ENCODE measurements at regions not wholly inside any gene's neighbourhood (a gene's known extent, or its start where the extent isn't known, plus 50 kb on each side); places are given as distances from the start of the nearest gene placed in this dataset.

DNA sequence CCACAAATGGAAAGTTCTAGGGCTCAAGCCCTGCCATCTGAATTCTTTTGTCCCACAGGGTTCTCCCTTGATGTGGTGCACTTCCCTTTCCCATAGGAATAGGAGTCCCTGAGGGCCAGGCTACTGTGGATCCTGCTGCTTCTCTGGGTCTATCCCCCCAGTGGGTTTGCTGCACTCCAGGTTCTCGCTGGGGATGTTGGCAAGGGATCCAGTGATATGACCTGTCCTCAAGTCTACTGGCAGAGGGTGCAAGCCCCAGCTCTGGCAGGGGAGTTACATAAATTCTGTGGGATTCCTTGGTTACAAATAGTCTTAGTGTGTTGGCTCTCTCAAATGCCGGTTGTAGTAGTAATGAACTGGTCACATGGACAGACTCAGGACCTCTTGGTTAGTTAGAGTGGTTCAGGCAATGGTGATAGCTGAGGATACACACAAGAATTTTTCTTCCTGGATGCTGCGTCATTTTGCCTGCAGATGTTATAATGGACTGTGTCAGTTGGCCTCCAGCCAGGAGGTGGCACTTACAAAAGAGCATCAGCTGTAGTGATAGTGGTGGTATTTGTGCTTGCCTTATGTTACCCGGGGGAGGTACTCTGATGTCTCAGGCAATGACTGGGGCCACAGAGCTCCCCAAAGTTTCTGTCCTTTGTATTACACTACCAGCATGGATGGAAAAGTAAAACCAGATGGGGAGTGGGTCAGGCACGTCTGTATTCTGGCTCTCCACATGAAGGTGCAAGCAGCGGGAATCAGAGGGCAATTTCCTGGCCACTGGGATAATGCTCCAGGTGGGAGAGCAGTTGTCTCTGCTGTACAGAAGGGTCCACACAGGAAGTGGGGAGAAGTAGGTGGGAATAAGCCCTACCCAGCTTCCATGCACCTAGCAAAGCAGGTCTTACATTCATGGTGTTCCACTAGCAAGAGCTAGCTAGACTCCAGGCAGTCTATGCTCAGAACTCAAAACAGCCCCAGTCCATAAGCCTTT, 267.9 kb downstream of the SOX11 start:
- Histone ChIP-seq H3K9me3 (ENCODE audit: control insufficient read depth in 3 of 3, low read length in 3 of 3) (no peaks in the 10 kb centered on the region), H3K27me3 (ENCODE audit: control insufficient read depth in 3 of 3, insufficient read depth in 3 of 3, low read length in 3 of 3) (no peaks in the 10 kb centered on the region), H3K27ac (ENCODE audit: low read depth, low read length) (no peak overlapping the region), H3K4me3 (ENCODE audit: low read length in 3 of 3) (no peak overlapping the region), H3K9ac (ENCODE audit: low read depth in 1 of 3, low read length in 3 of 3) (no peak overlapping the region), H3K4me1 (ENCODE audit: control insufficient read depth in 3 of 3, insufficient read depth in 3 of 3, low read length in 3 of 3) (no peaks in the 10 kb centered on the region), H3K36me3 (ENCODE audit: control insufficient read depth in 3 of 3, insufficient read depth in 3 of 3, low read length in 3 of 3) (no peaks in the 10 kb centered on the region)

DNA sequence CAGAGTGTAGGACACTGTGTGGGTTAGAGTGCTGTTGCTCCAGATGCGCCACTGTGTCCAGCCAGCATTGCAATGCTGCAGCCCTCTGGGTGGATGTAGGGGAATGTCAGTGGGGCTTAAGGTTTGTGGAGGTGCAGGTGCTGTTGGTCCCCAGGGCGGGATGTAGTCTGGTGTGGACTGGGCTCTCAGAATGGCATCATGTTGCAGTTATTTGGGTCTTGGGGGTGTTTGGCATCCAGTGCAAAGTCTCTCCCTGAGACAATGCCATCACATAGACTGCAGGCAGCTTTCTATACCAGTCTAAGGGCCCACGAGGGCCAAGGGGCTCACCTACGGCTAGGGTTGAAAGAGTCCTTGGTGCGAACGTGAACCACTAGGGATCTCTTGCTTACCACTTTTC, 275.3 kb downstream of the SOX11 start:
- Histone ChIP-seq H3K4me3 (ENCODE audit: low read length in 3 of 3) (no peak overlapping the region), H3K36me3 (ENCODE audit: control insufficient read depth in 3 of 3, insufficient read depth in 3 of 3, low read length in 3 of 3) (no peaks in the 10 kb centered on the region), H3K27me3 (ENCODE audit: control insufficient read depth in 3 of 3, insufficient read depth in 3 of 3, low read length in 3 of 3) (peaks cover 0 to 2% (median 0%) of the 10 kb centered on the region in 3 donors), H3K4me1 (ENCODE audit: control insufficient read depth in 3 of 3, insufficient read depth in 3 of 3, low read length in 3 of 3) (no peaks in the 10 kb centered on the region), H3K9ac (ENCODE audit: low read depth in 1 of 3, low read length in 3 of 3) (no peak overlapping the region), H3K9me3 (ENCODE audit: control insufficient read depth in 3 of 3, low read length in 3 of 3) (no peaks in the 10 kb centered on the region), H3K27ac (ENCODE audit: low read depth, low read length) (no peak overlapping the region)

DNA sequence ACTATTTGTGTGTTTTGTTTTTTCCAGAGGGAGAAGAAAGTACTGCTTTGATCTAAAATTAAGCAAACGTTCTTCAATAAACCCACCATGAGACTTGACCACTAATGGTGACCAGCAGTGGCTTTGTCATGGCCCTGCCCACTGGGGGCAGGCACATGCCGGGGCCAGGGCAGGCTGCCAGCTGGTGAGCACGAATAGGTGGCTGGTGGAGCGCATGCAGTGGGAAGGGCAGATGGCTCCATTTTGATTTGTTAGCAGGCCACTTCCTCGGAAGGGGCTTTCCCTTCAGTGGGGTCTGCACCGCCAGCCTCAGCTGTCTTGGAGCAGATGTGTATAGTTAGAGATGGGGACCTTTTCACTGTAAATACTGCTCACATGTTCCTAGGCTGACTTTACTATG, 277.1 kb downstream of the SOX11 start:
- H3K4me3 ChIP-seq (ENCODE audit: low read length in 3 of 3) = no peak overlapping the region
- no peak overlapping the region for H3K9ac ChIP-seq (ENCODE audit: low read depth in 1 of 3, low read length in 3 of 3)
- H3K4me1 ChIP-seq (ENCODE audit: control insufficient read depth in 3 of 3, insufficient read depth in 3 of 3, low read length in 3 of 3) = no peaks in the 10 kb centered on the region
- H3K27me3 ChIP-seq (ENCODE audit: control insufficient read depth in 3 of 3, insufficient read depth in 3 of 3, low read length in 3 of 3) = peaks cover 0 to 2% (median 0%) of the 10 kb centered on the region in 3 donors
- H3K36me3 ChIP-seq (ENCODE audit: control insufficient read depth in 3 of 3, insufficient read depth in 3 of 3, low read length in 3 of 3) = no peaks in the 10 kb centered on the region
- H3K9me3 ChIP-seq (ENCODE audit: control insufficient read depth in 3 of 3, low read length in 3 of 3) = no peaks in the 10 kb centered on the region
- no peak overlapping the region for H3K27ac ChIP-seq (ENCODE audit: low read depth, low read length)

DNA sequence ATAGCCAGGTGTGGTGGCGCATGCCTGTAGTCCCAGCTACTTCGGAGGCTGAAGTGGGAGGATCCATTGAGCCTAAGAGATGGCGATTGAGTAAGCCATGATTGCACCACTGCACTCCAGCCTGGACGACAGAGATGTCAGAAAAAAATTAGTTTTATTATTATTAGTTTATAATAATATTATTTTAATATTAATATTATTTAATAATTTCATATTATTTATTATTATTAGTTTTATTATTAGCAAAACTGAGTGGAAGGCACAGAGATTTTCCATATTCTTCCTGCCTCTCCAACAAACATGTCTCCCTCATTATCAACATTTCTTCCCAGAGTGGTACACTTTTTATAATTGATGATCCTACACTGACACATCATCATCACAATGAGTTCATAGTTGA, 278.2 kb downstream of the SOX11 start:
- Histone ChIP-seq H3K4me1 (ENCODE audit: control insufficient read depth in 3 of 3, insufficient read depth in 3 of 3, low read length in 3 of 3) (no peaks in the 10 kb centered on the region), H3K36me3 (ENCODE audit: control insufficient read depth in 3 of 3, insufficient read depth in 3 of 3, low read length in 3 of 3) (no peaks in the 10 kb centered on the region), H3K9me3 (ENCODE audit: control insufficient read depth in 3 of 3, low read length in 3 of 3) (no peaks in the 10 kb centered on the region), H3K27me3 (ENCODE audit: control insufficient read depth in 3 of 3, insufficient read depth in 3 of 3, low read length in 3 of 3) (peaks cover 0 to 2% (median 0%) of the 10 kb centered on the region in 3 donors), H3K4me3 (ENCODE audit: low read length in 3 of 3) (no peak overlapping the region), H3K9ac (ENCODE audit: low read depth in 1 of 3, low read length in 3 of 3) (no peak overlapping the region), H3K27ac (ENCODE audit: low read depth, low read length) (no peak overlapping the region)

DNA sequence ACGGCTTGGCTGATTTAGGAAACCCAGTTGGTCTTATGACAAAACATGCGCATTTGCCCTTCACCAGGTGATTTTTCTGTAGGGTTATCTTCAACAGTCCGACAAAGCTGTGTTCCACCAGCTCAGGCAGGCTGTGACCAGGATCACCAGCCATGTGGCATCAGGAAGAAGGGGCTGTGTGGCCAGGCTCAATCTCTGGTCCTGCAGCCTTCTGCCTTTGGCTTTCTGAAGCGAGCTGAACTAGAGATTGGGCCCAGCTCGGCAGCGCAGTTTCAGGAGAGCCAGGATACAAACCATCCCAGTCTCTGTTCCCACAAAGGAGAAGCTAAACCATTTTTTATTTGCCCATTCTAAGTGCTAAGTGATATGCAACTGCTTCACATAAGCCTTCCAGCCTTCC, 282.3 kb downstream of the SOX11 start:
- Histone ChIP-seq H3K27ac (ENCODE audit: low read depth, low read length) (no peak overlapping the region), H3K4me1 (ENCODE audit: control insufficient read depth in 3 of 3, insufficient read depth in 3 of 3, low read length in 3 of 3) (no peaks in the 10 kb centered on the region), H3K36me3 (ENCODE audit: control insufficient read depth in 3 of 3, insufficient read depth in 3 of 3, low read length in 3 of 3) (no peaks in the 10 kb centered on the region), H3K4me3 (ENCODE audit: low read length in 3 of 3) (no peak overlapping the region), H3K9me3 (ENCODE audit: control insufficient read depth in 3 of 3, low read length in 3 of 3) (no peaks in the 10 kb centered on the region), H3K9ac (ENCODE audit: low read depth in 1 of 3, low read length in 3 of 3) (no peak overlapping the region), H3K27me3 (ENCODE audit: control insufficient read depth in 3 of 3, insufficient read depth in 3 of 3, low read length in 3 of 3) (peaks cover 0 to 4% (median 0%) of the 10 kb centered on the region in 3 donors)

DNA sequence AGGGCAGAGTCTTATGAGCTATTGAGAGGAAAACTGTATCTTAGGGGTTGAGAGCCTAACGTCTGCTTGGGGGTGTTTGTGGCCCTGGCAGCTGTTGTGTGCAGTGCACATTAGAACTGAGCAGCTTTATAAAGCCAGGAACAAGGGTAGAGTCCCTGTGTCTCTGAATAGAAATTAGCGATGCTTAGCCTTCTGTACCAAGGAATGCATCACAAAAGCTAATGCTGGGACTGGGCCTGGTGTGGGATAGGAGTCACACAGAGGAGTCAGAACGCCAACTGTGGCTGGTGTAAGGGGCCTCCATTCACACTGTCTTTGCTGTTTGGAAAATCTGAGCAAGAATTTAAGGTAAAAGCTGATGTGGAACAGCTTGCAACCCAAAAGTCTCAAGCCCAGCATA, 283.2 kb downstream of the SOX11 start:
- no peaks in the 10 kb centered on the region for H3K36me3 ChIP-seq (ENCODE audit: control insufficient read depth in 3 of 3, insufficient read depth in 3 of 3, low read length in 3 of 3)
- no peaks in the 10 kb centered on the region for H3K4me1 ChIP-seq (ENCODE audit: control insufficient read depth in 3 of 3, insufficient read depth in 3 of 3, low read length in 3 of 3)
- no peak overlapping the region for H3K27ac ChIP-seq (ENCODE audit: low read depth, low read length)
- no peak overlapping the region for H3K4me3 ChIP-seq (ENCODE audit: low read length in 3 of 3)
- H3K27me3 ChIP-seq (ENCODE audit: control insufficient read depth in 3 of 3, insufficient read depth in 3 of 3, low read length in 3 of 3) = peaks cover 0 to 7% (median 0%) of the 10 kb centered on the region in 3 donors
- no peak overlapping the region for H3K9ac ChIP-seq (ENCODE audit: low read depth in 1 of 3, low read length in 3 of 3)
- no peaks in the 10 kb centered on the region for H3K9me3 ChIP-seq (ENCODE audit: control insufficient read depth in 3 of 3, low read length in 3 of 3)

DNA sequence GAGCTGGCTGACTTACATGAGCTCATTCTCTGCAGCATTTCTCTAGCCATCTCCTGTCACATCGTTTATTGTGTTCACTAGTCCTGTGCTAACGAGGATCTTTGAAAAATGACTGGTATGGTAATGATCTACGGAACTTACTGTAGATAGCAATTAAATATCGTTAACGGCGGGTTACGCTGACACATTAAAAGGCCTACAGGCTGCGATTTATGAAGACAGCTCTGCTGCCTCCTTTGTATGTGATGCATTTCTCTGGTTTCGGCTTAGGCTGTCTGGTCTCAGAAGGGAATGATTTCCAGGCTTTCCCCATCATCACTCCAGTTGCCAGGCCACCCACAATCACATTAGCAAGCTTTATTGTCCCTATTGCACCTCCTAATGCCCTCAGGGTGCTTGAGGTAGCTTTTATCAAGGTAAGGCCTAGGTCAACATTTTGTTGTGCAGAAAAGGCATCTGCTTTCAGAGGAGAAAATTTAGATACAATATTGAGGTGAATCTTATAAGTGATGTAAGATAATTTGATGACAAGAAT, 284.4 kb downstream of the SOX11 start:
- Histone ChIP-seq H3K4me1 (ENCODE audit: control insufficient read depth in 3 of 3, insufficient read depth in 3 of 3, low read length in 3 of 3) (no peaks in the 10 kb centered on the region), H3K36me3 (ENCODE audit: control insufficient read depth in 3 of 3, insufficient read depth in 3 of 3, low read length in 3 of 3) (no peaks in the 10 kb centered on the region), H3K27ac (ENCODE audit: low read depth, low read length) (no peak overlapping the region)

DNA sequence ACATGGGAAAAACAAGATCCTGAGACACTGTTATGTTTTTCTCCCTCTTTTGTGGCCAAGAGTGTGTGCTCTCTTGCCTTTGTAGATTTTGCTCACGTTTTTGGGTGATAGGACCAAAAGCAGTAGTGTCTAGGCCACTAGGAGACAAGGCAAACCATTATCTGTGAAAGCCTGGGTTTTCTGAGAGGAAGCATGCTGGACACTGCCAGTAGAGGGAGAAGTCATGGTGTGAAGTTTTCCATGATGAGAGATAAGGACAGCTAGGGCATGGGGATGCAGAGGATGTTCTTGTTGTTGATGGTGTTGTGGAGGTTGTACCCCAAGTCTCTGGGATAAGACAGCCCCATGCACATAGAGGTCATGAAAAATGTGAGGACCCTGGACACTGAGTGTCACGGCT, 285.3 kb downstream of the SOX11 start:
- Histone ChIP-seq H3K27me3 (ENCODE audit: control insufficient read depth in 3 of 3, insufficient read depth in 3 of 3, low read length in 3 of 3) (peaks cover 0 to 19% (median 18%) of the 10 kb centered on the region in 3 donors), H3K4me3 (ENCODE audit: low read length in 3 of 3) (no peak overlapping the region), H3K9me3 (ENCODE audit: control insufficient read depth in 3 of 3, low read length in 3 of 3) (no peaks in the 10 kb centered on the region), H3K27ac (ENCODE audit: low read depth, low read length) (no peak overlapping the region), H3K4me1 (ENCODE audit: control insufficient read depth in 3 of 3, insufficient read depth in 3 of 3, low read length in 3 of 3) (no peaks in the 10 kb centered on the region), H3K9ac (ENCODE audit: low read depth in 1 of 3, low read length in 3 of 3) (no peak overlapping the region), H3K36me3 (ENCODE audit: control insufficient read depth in 3 of 3, insufficient read depth in 3 of 3, low read length in 3 of 3) (no peaks in the 10 kb centered on the region)

More for the DNA sequence above, 284.4 kb downstream of the SOX11 start:
- Histone ChIP-seq H3K9me3 (ENCODE audit: control insufficient read depth in 3 of 3, low read length in 3 of 3) (no peaks in the 10 kb centered on the region), H3K9ac (ENCODE audit: low read depth in 1 of 3, low read length in 3 of 3) (no peak overlapping the region), H3K27me3 (ENCODE audit: control insufficient read depth in 3 of 3, insufficient read depth in 3 of 3, low read length in 3 of 3) (peaks cover 0 to 15% (median 10%) of the 10 kb centered on the region in 3 donors), H3K4me3 (ENCODE audit: low read length in 3 of 3) (no peak overlapping the region)

DNA sequence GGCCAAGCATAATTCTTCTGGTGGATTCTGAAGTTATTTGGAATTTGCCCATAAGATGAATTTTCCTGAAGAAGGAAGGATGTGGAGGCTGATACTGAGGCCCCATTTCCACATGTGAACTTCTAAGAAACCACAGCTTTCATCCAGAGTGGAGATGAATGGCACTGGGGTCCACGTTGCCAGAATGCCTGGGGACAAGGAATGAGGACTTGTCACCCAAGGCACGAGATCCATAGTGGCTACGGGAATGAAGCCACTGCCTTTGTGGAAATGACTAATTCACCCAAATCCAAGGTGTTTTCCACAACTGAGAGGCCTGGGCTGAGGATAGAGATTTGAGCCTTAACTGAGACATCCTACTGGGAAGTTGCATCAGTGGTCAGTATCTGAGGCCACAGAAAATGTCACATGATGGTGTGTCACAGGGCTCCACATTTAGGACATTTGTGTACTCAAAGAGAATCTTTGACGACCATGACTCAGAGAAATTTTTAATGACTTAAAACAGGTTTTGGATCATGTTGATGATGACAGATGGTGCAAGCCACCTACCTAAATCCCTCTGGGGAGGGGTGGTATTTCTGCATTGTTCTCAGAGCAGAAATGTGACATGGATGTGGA, 286.1 kb downstream of the SOX11 start:
- Histone ChIP-seq H3K27ac (ENCODE audit: low read depth, low read length) (no peak overlapping the region), H3K9me3 (ENCODE audit: control insufficient read depth in 3 of 3, low read length in 3 of 3) (no peaks in the 10 kb centered on the region), H3K36me3 (ENCODE audit: control insufficient read depth in 3 of 3, insufficient read depth in 3 of 3, low read length in 3 of 3) (no peaks in the 10 kb centered on the region), H3K4me3 (ENCODE audit: low read length in 3 of 3) (no peak overlapping the region), H3K27me3 (ENCODE audit: control insufficient read depth in 3 of 3, insufficient read depth in 3 of 3, low read length in 3 of 3) (peaks cover 0 to 20% (median 19%) of the 10 kb centered on the region in 3 donors), H3K4me1 (ENCODE audit: control insufficient read depth in 3 of 3, insufficient read depth in 3 of 3, low read length in 3 of 3) (no peaks in the 10 kb centered on the region), H3K9ac (ENCODE audit: low read depth in 1 of 3, low read length in 3 of 3) (no peak overlapping the region)

Data from skeletal muscle tissue (tissue), 3 donors.